SK-N-MC (cell line): ENCODE measurements at regions not wholly inside any gene's neighbourhood (a gene's known extent, or its start where the extent isn't known, plus 50 kb on each side); places are given as distances from the start of the nearest gene placed in this dataset.

ENCODE experiments used
- EZH2 ChIP-seq: fragments of 200-600 bp; sonication (generic); IDR thresholded peaks from one replicate; pipeline ENCODE4 v1.6.1; 2017; ENCODE audit warnings: antibody characterized with exemption
- FOXP2 ChIP-seq: optimal IDR thresholded peaks from 2 replicates; pipeline ENCODE3; 2011; ENCODE audit warnings: mild to moderate bottlenecking, moderate library complexity; ENCODE audit not compliant: insufficient read depth; ENCODE audit errors: extremely low read length, control extremely low read depth
- POLR2AphosphoS5 ChIP-seq: IDR thresholded peaks from 2 replicates; pipeline ENCODE4 v1.6.1; 2012; ENCODE audit warnings: mild to moderate bottlenecking, low read depth, low read length, borderline replicate concordance

DNA sequence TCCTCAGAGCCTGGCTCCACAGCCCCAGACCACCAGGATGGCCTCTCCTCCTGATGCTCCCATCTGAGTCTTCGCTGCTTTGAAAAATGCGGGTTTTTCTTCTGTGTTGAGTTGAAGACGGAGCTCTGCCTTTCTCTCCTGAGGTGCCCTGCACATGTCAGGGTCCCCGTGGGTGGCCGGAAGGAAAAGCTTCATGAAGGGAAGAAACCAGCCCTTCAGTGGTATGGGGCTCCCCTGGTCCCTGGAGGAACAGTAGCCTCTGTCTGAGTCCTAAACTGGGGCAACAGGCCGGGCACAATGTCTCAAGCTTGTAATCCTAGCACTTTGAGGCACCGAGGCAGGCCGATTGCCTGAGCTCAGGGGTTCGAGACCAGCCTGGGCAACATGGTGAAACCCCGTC, 54.7 kb upstream of the CAB39 start:
- TF ChIP-seq FOXP2, result no peak
- no peak for TF ChIP-seq POLR2AphosphoS5
- TF ChIP-seq EZH2, result no peak
